PC-9 (cell line): ENCODE measurements at regions not wholly inside any gene's neighbourhood (a gene's known extent, or its start where the extent isn't known, plus 50 kb on each side); places are given as distances from the start of the nearest gene placed in this dataset.

Experiments used
- BruUV-seq: library from RNA; stranded (reverse); fragments of 400-500 nt; replicated peaks from 2 replicates; lab custom pipeline; 2021; lab: Mats Ljungman, UMichigan
- CTCF ChIA-PET: fragments of 300-600 bp; sonication (Branson Sonifier 250); formaldehyde crosslinking; loops from one replicate; lab custom pipeline; 2022; ENCODE audit warnings: antibody characterized with exemption; lab: Charles Lee
- POLR2A ChIA-PET: fragments of 300-600 bp; sonication (Branson Sonifier 250); formaldehyde crosslinking; loops from one replicate; lab custom pipeline; 2022; ENCODE audit warnings: antibody characterized with exemption; ENCODE audit not compliant: unreplicated experiment; lab: Charles Lee
- DNase-seq, 2 experiments: peaks; one replicate each; pipeline versions ENCODE4 v3.0.0 to v3.0.0-alpha.2; 2015 to 2022; ENCODE audit warnings: mixed read lengths in 1 of 2
- H2AFZ ChIP-seq: fragments of 200-600 bp; sonication (generic); 2 replicates; pipeline ENCODE4 v1.8.1; 2017; ENCODE audit warnings: antibody characterized with exemption
- H3F3A ChIP-seq: fragments of 200-600 bp; sonication (generic); 2 replicates; pipeline ENCODE4 v1.8.1; 2017; ENCODE audit warnings: antibody characterized with exemption, mild to moderate bottlenecking, low read depth; ENCODE audit not compliant: insufficient read depth
- H3K27ac ChIP-seq: fragments of 200-600 bp; sonication (generic); 2 replicates; pipeline ENCODE4 v1.6.1; 2016; ENCODE audit warnings: mixed run types
- H3K27me3 ChIP-seq: fragments of 200-600 bp; sonication (generic); 2 replicates; pipeline ENCODE4 v1.6.1; 2016; ENCODE audit warnings: low read depth, mixed run types; ENCODE audit not compliant: insufficient read depth
- H3K36me3 ChIP-seq: fragments of 200-600 bp; sonication (generic); 2 replicates; pipeline ENCODE4 v1.6.1; 2016; ENCODE audit warnings: low read depth, mixed run types
- H3K4me1 ChIP-seq: fragments of 200-600 bp; sonication (generic); replicated peaks from 2 replicates; pipeline ENCODE4 v1.6.1; 2016; ENCODE audit warnings: mixed run types; ENCODE audit not compliant: insufficient read depth
- H3K4me2 ChIP-seq: fragments of 200-600 bp; sonication (generic); 2 replicates; pipeline ENCODE4 v1.6.1; 2017; ENCODE audit warnings: mixed run types
- H3K4me3 ChIP-seq: fragments of 200-600 bp; sonication (generic); 2 replicates; pipeline ENCODE4 v1.6.1; 2016; ENCODE audit warnings: mixed run types
- H3K79me2 ChIP-seq: fragments of 200-600 bp; sonication (generic); 2 replicates; pipeline ENCODE4 v1.6.1; 2017; ENCODE audit warnings: low read depth, mixed run types
- H3K9me2 ChIP-seq: fragments of 200-600 bp; sonication (generic); 2 replicates; pipeline ENCODE4 v1.8.1; 2017; ENCODE audit warnings: mild to moderate bottlenecking; ENCODE audit not compliant: insufficient read depth
- H3K9me3 ChIP-seq: fragments of 200-600 bp; sonication (generic); 2 replicates; pipeline ENCODE4 v1.8.1; 2016; ENCODE audit warnings: low read depth; ENCODE audit not compliant: insufficient read depth
- H4K20me1 ChIP-seq: fragments of 200-600 bp; sonication (generic); 2 replicates; pipeline ENCODE4 v1.8.1; 2017; ENCODE audit not compliant: insufficient read depth
- CTCF ChIP-seq: fragments of 200-600 bp; sonication (generic); conservative IDR thresholded peaks from 2 replicates; pipeline ENCODE4 v1.6.1; 2017; ENCODE audit warnings: mixed run types, antibody characterized with exemption, mild to moderate bottlenecking, moderate library complexity
- EZH2 ChIP-seq: fragments of 200-600 bp; sonication (generic); IDR thresholded peaks from 2 replicates; pipeline ENCODE4 v1.8.0; 2017; ENCODE audit warnings: antibody characterized with exemption, low read depth
- intact Hi-C: fragments of 100-400 bp; cut with micrococcal nuclease; formaldehyde crosslinking; loops from one replicate; pipeline ENCODE4 v1.10.0; 2022; ENCODE audit not compliant: unreplicated experiment

- Histone ChIP-seq H3K4me1 (no peaks in the 10 kb centered on the region), H3F3A (no peaks in the 10 kb centered on the region), H3K79me2 (no peaks in the 10 kb centered on the region), H3K27me3 (no peaks in the 10 kb centered on the region), H3K27ac (no peak overlapping the region), H3K4me2 (no peak overlapping the region), H3K36me3 (no peaks in the 10 kb centered on the region), H3K4me3 (no peak overlapping the region), H4K20me1 (no peaks in the 10 kb centered on the region; the same call in 1 of the 2 replicates), H3K9me2 (no peaks in the 10 kb centered on the region), H2AFZ (no peak overlapping the region), H3K9me3 (no peaks in the 10 kb centered on the region)
- DNase-seq = no peak
- TF ChIP-seq CTCF = no peak
- no peak for TF ChIP-seq EZH2
- CTCF ChIA-PET = no interaction called here
- BruUV-seq = no TSS peak
- POLR2A ChIA-PET = no interaction called here
- intact Hi-C loops = no loop called here
These were observed 333.0 kb downstream of the NSUN3 start for GRCh38 chr3:94395851-94396250.

- no peak overlapping the region for H3K4me3 ChIP-seq
These were observed 335.2 kb downstream of the NSUN3 start for GRCh38 chr3:94398036-94398435.

GRCh38 chr3:94401466-94401865 is 338.6 kb downstream of the NSUN3 start:
- no peak for DNase-seq
- Histone ChIP-seq H3K4me2 (no peak overlapping the region), H2AFZ (no peak overlapping the region), H3K27ac (no peak overlapping the region), H3K4me3 (no peak overlapping the region), H3K9me2 (no peaks in the 10 kb centered on the region), H4K20me1 (no peaks in the 10 kb centered on the region; the same call in 1 of the 2 replicates), H3K4me1 (no peaks in the 10 kb centered on the region), H3K27me3 (no peaks in the 10 kb centered on the region), H3K9me3 (no peaks in the 10 kb centered on the region), H3K79me2 (no peaks in the 10 kb centered on the region), H3F3A (no peaks in the 10 kb centered on the region), H3K36me3 (no peaks in the 10 kb centered on the region)
- ChIA-PET POLR2A (no interaction called here), CTCF (no interaction called here)
- BruUV-seq = no TSS peak
- TF ChIP-seq CTCF (no peak), EZH2 (no peak)
- intact Hi-C loops = no loop called here

More at GRCh38 chr3:94398036-94398435, 335.2 kb downstream of the NSUN3 start:
- H3K4me2 ChIP-seq = no peak overlapping the region
- H3K27me3 ChIP-seq = no peaks in the 10 kb centered on the region
- intact Hi-C loops = no loop called here
- H4K20me1 ChIP-seq = no peaks in the 10 kb centered on the region; the same call in 1 of the 2 replicates
- no peak overlapping the region for H3K27ac ChIP-seq
- TF ChIP-seq CTCF (no peak), EZH2 (no peak)
- H3K9me2 ChIP-seq = no peaks in the 10 kb centered on the region
- H2AFZ ChIP-seq = no peak overlapping the region
- H3F3A ChIP-seq = no peaks in the 10 kb centered on the region
- CTCF ChIA-PET = no interaction called here
- no peaks in the 10 kb centered on the region for H3K9me3 ChIP-seq
- no peaks in the 10 kb centered on the region for H3K4me1 ChIP-seq
- no peaks in the 10 kb centered on the region for H3K36me3 ChIP-seq
- no TSS peak for BruUV-seq
- H3K79me2 ChIP-seq = no peaks in the 10 kb centered on the region
- POLR2A ChIA-PET = no interaction called here
- no peak for DNase-seq
